H1 (cell line): ENCODE measurements at regions not wholly inside any gene's neighbourhood (a gene's known extent, or its start where the extent isn't known, plus 50 kb on each side); places are given as distances from the start of the nearest gene placed in this dataset.

Experiments used
- BCL11A ChIP-seq, 2 experiments: IDR thresholded peaks; one replicate each; pipeline ENCODE4 v1.6.1; 2011; ENCODE audit warnings: low read depth in 2 of 2, low read length in 2 of 2, mild to moderate bottlenecking in 2 of 2
- HDAC6 ChIP-seq: IDR thresholded peaks from one replicate; pipeline ENCODE4 v1.7.1; 2012; ENCODE audit warnings: low read depth, mild to moderate bottlenecking, inconsistent platforms, low read length, moderate library complexity
- NANOG ChIP-seq: IDR thresholded peaks from 2 replicates; pipeline ENCODE4 v1.6.1; 2011; ENCODE audit warnings: low read length, low read depth, mild to moderate bottlenecking, inconsistent platforms; ENCODE audit not compliant: insufficient read depth, poor library complexity, severe bottlenecking
- RFX5 ChIP-seq: IDR thresholded peaks from 2 replicates; pipeline ENCODE4 v1.6.1; 2011; ENCODE audit warnings: low read depth, low read length, improper control_type of control experiment, borderline replicate concordance
- RNF2 ChIP-seq: fragments of 200-900, 300-1000 bp; sonication (generic); IDR thresholded peaks from 2 replicates; pipeline ENCODE4 v1.7.1; 2016; ENCODE audit warnings: borderline replicate concordance, low read depth, mild to moderate bottlenecking, antibody characterized with exemption, low read length; ENCODE audit not compliant: poor library complexity, severe bottlenecking; ENCODE audit errors: missing control alignments
- SIN3A ChIP-seq, 2 experiments: IDR thresholded peaks in 1 of 2; conservative IDR thresholded peaks in 1 of 2; 2 replicates each; pipeline ENCODE4 v1.6.1; 2011 to 2012; ENCODE audit warnings: low read length in 2 of 2, improper control_type of control experiment in 1 of 2, low read depth in 1 of 2, mild to moderate bottlenecking in 1 of 2
- SRF ChIP-seq: IDR thresholded peaks from 2 replicates; pipeline ENCODE4 v1.6.1; 2011; ENCODE audit warnings: mild to moderate bottlenecking, low read depth, low read length, moderate library complexity

GRCh38 chr1:39098546-39099250 is 72.5 kb downstream of the NDUFS5 start (continued):
- no peak for TF ChIP-seq HDAC6
- TF ChIP-seq RNF2 = no peak
- no peak for TF ChIP-seq BCL11A (IDR thresholded peaks at IDR 0.05; ENCODE audit: low read depth in 2 of 2, low read length in 2 of 2)
- peak; percentile 64 for TF ChIP-seq NANOG
- TF ChIP-seq SRF = no peak
- TF ChIP-seq SIN3A (conservative IDR thresholded peaks at IDR 0.05 in 1 of 2, IDR thresholded peaks at IDR 0.05 in 1 of 2; ENCODE audit: low read depth in 1 of 2, low read length in 2 of 2) = peak; percentile 90 to 94; a peak in 2 of 4 replicates
- peak; percentile 37; the same call in 1 of the 2 replicates for TF ChIP-seq RFX5
- TF ChIP-seq, all 59 proteins: peak for 8
